ENCODE measurements at regions not wholly inside any gene's neighbourhood (a gene's known extent, or its start where the extent isn't known, plus 50 kb on each side); places are given as distances from the start of the nearest gene placed in this dataset.

GRCh38 chr2:5587766-5588165, 104.4 kb upstream of the SOX11 start:
- TF ChIP-seq EZH2phosphoT487 (conservative IDR thresholded peaks at IDR 0.05; ENCODE audit: low read length) (no peak), CTCF (IDR thresholded peaks at IDR 0.05; ENCODE audit: insufficient read depth, low read length, poor library complexity, severe bottlenecking) (no peak)
- no peaks in the 10 kb centered on the region for H3F3A ChIP-seq (ENCODE audit: insufficient read depth)

GRCh38 chr2:5588601-5589000, 103.6 kb upstream of the SOX11 start:
- Histone ChIP-seq H3K27ac (ENCODE audit: low read depth, low read length) (no peak overlapping the region), H3K9me3 (ENCODE audit: insufficient read depth, low read length) (no peaks in the 10 kb centered on the region), H3K4me3 (ENCODE audit: insufficient read depth, low read length, poor library complexity, severe bottlenecking) (no peak overlapping the region), H3F3A (ENCODE audit: insufficient read depth) (no peaks in the 10 kb centered on the region), H3K79me2 (ENCODE audit: insufficient read depth, low read length) (no peaks in the 10 kb centered on the region), H3K4me2 (ENCODE audit: low read depth, low read length, poor library complexity, severe bottlenecking) (no peak overlapping the region), H3K27me3 (ENCODE audit: low read length) (no peaks in the 10 kb centered on the region), H3K9ac (ENCODE audit: low read length) (no peak overlapping the region), H3K36me3 (ENCODE audit: low read length) (no peaks in the 10 kb centered on the region), H4K20me1 (ENCODE audit: low read depth, low read length) (no peaks in the 10 kb centered on the region), H3K9me2 (replicated peaks; ENCODE audit: insufficient read depth, low read length) (no peaks in the 10 kb centered on the region), H2AFZ (ENCODE audit: low read depth, low read length, severe bottlenecking) (no peak overlapping the region)
- TF ChIP-seq EZH2phosphoT487 (conservative IDR thresholded peaks at IDR 0.05; ENCODE audit: low read length), result no peak
- TF ChIP-seq CTCF (IDR thresholded peaks at IDR 0.05; ENCODE audit: insufficient read depth, low read length, poor library complexity, severe bottlenecking), result no peak

More at GRCh38 chr2:5587766-5588165, 104.4 kb upstream of the SOX11 start:
- H3K36me3 ChIP-seq (ENCODE audit: low read length), result no peaks in the 10 kb centered on the region
- H3K9me3 ChIP-seq (ENCODE audit: insufficient read depth, low read length), result no peaks in the 10 kb centered on the region
- no peak overlapping the region for H3K4me3 ChIP-seq (ENCODE audit: insufficient read depth, low read length, poor library complexity, severe bottlenecking)
- no peaks in the 10 kb centered on the region for H3K27me3 ChIP-seq (ENCODE audit: low read length)
- no peak overlapping the region for H2AFZ ChIP-seq (ENCODE audit: low read depth, low read length, severe bottlenecking)
- no peak overlapping the region for H3K4me2 ChIP-seq (ENCODE audit: low read depth, low read length, poor library complexity, severe bottlenecking)
- H3K27ac ChIP-seq (ENCODE audit: low read depth, low read length), result no peak overlapping the region
- no peak overlapping the region for H3K9ac ChIP-seq (ENCODE audit: low read length)
- H3K9me2 ChIP-seq (replicated peaks; ENCODE audit: insufficient read depth, low read length), result no peaks in the 10 kb centered on the region
- no peaks in the 10 kb centered on the region for H4K20me1 ChIP-seq (ENCODE audit: low read depth, low read length)
- no peaks in the 10 kb centered on the region for H3K79me2 ChIP-seq (ENCODE audit: insufficient read depth, low read length)

GRCh38 chr2:5589183-5589582, 103.0 kb upstream of the SOX11 start:
- H3K9me3 ChIP-seq (ENCODE audit: insufficient read depth, low read length), result no peaks in the 10 kb centered on the region
- H2AFZ ChIP-seq (ENCODE audit: low read depth, low read length, severe bottlenecking), result no peak overlapping the region
- H3K27ac ChIP-seq (ENCODE audit: low read depth, low read length), result no peak overlapping the region
- no peak overlapping the region for H3K4me2 ChIP-seq (ENCODE audit: low read depth, low read length, poor library complexity, severe bottlenecking)
- H3K27me3 ChIP-seq (ENCODE audit: low read length), result no peaks in the 10 kb centered on the region
- H3K79me2 ChIP-seq (ENCODE audit: insufficient read depth, low read length), result no peaks in the 10 kb centered on the region
- H4K20me1 ChIP-seq (ENCODE audit: low read depth, low read length), result no peaks in the 10 kb centered on the region
- H3K4me3 ChIP-seq (ENCODE audit: insufficient read depth, low read length, poor library complexity, severe bottlenecking), result no peak overlapping the region
- H3K9me2 ChIP-seq (replicated peaks; ENCODE audit: insufficient read depth, low read length), result no peaks in the 10 kb centered on the region
- H3F3A ChIP-seq (ENCODE audit: insufficient read depth), result no peaks in the 10 kb centered on the region
- no peak overlapping the region for H3K9ac ChIP-seq (ENCODE audit: low read length)
- H3K36me3 ChIP-seq (ENCODE audit: low read length), result no peaks in the 10 kb centered on the region
- TF ChIP-seq EZH2phosphoT487 (conservative IDR thresholded peaks at IDR 0.05; ENCODE audit: low read length) (no peak), CTCF (IDR thresholded peaks at IDR 0.05; ENCODE audit: insufficient read depth, low read length, poor library complexity, severe bottlenecking) (no peak)
